ENCODE measurements at regions not wholly inside any gene's neighbourhood (a gene's known extent, or its start where the extent isn't known, plus 50 kb on each side); places are given as distances from the start of the nearest gene placed in this dataset.

- H3K27ac ChIP-seq (ENCODE audit: low read depth, low read length), result no peak overlapping the region
- Mint-ChIP-seq H3K4me1 (ENCODE audit: low read depth, unreplicated experiment) (no peaks in the 10 kb centered on the region), H3K27me3 (ENCODE audit: low read depth, unreplicated experiment) (no peaks in the 10 kb centered on the region), H3K27ac (ENCODE audit: unreplicated experiment) (no peak overlapping the region), H3K4me3 (ENCODE audit: unreplicated experiment) (no peak overlapping the region), H3K9me3 (ENCODE audit: unreplicated experiment) (no peaks in the 10 kb centered on the region), H3K36me3 (ENCODE audit: low read depth, unreplicated experiment) (peaks cover 3% of the 10 kb centered on the region)
- no peak overlapping the region for H2AFZ ChIP-seq (ENCODE audit: low read depth, low read length)
- H4K20me1 ChIP-seq (ENCODE audit: insufficient read depth, low read length), result no peaks in the 10 kb centered on the region
- no peak for DNase-seq (ENCODE audit: low read depth)
- H3K27me3 ChIP-seq (ENCODE audit: insufficient read depth, low read length), result no peaks in the 10 kb centered on the region
- no peak overlapping the region for H3K4me2 ChIP-seq (ENCODE audit: low read length)
- H3K4me3 ChIP-seq (ENCODE audit: insufficient read depth, low read depth, low read length), result no peak overlapping the region
- H3K36me3 ChIP-seq (ENCODE audit: insufficient read depth, low read length), result no peaks in the 10 kb centered on the region
- no peaks in the 10 kb centered on the region for H3K9me3 ChIP-seq (ENCODE audit: insufficient read depth, low read depth, low read length)
- no peaks in the 10 kb centered on the region for H3K4me1 ChIP-seq (ENCODE audit: insufficient read depth, low read length)
- H3K79me2 ChIP-seq (ENCODE audit: insufficient read depth, low read length), result no peaks in the 10 kb centered on the region
- TF ChIP-seq EZH2 (IDR thresholded peaks at IDR 0.05; ENCODE audit: insufficient read depth, low read length), result no peak
- FAIRE-seq, result no peak
- H3K9ac ChIP-seq (ENCODE audit: low read length), result no peak overlapping the region
Observed at GRCh38 chr4:123081971-123082370, 159.6 kb upstream of the NUDT6 start.

- FAIRE-seq, result no peak
Observed at GRCh38 chr4:123083646-123084045, 161.2 kb upstream of the NUDT6 start.

DNA sequence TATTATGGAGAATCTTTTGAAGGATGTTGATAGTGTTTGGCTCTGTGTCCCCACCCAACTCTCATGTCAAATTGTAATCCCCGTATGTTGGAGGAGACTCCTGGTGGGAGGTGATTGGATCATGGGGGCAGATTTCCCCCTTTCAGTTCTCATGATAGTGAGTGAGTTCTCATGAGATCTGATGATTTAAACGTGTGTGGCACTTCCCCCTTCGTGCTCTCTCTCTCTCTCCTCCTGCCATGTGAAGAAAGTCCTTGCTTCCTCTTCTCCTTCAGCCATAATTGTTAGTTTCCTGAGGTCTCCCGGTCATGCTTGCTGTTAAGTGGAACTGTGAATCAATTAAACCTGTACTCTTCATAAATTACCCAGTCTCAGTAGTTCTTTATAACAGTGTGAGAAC lies 166.1 kb upstream of the NUDT6 start:
- Mint-ChIP-seq H3K36me3 (ENCODE audit: low read depth, unreplicated experiment) (peaks cover 11% of the 10 kb centered on the region), H3K27me3 (ENCODE audit: low read depth, unreplicated experiment) (no peaks in the 10 kb centered on the region), H3K4me3 (ENCODE audit: unreplicated experiment) (no peak overlapping the region), H3K27ac (ENCODE audit: unreplicated experiment) (no peak overlapping the region), H3K4me1 (ENCODE audit: low read depth, unreplicated experiment) (no peaks in the 10 kb centered on the region), H3K9me3 (ENCODE audit: unreplicated experiment) (peaks cover 2% of the 10 kb centered on the region)
- Histone ChIP-seq H3K79me2 (ENCODE audit: insufficient read depth, low read length) (no peaks in the 10 kb centered on the region), H3K4me3 (ENCODE audit: insufficient read depth, low read depth, low read length) (no peak overlapping the region), H4K20me1 (ENCODE audit: insufficient read depth, low read length) (no peaks in the 10 kb centered on the region), H3K4me1 (ENCODE audit: insufficient read depth, low read length) (no peaks in the 10 kb centered on the region), H3K9ac (ENCODE audit: low read length) (no peak overlapping the region), H3K9me3 (ENCODE audit: insufficient read depth, low read depth, low read length) (no peaks in the 10 kb centered on the region), H3K36me3 (ENCODE audit: insufficient read depth, low read length) (no peaks in the 10 kb centered on the region), H2AFZ (ENCODE audit: low read depth, low read length) (no peak overlapping the region), H3K27me3 (ENCODE audit: insufficient read depth, low read length) (no peaks in the 10 kb centered on the region), H3K27ac (ENCODE audit: low read depth, low read length) (no peak overlapping the region), H3K4me2 (ENCODE audit: low read length) (no peak overlapping the region)
- FAIRE-seq (no peak), DNase-seq (ENCODE audit: low read depth) (no peak)
- TF ChIP-seq EZH2 (IDR thresholded peaks at IDR 0.05; ENCODE audit: insufficient read depth, low read length), result no peak
- TF ChIP-seq, protein P1, sequence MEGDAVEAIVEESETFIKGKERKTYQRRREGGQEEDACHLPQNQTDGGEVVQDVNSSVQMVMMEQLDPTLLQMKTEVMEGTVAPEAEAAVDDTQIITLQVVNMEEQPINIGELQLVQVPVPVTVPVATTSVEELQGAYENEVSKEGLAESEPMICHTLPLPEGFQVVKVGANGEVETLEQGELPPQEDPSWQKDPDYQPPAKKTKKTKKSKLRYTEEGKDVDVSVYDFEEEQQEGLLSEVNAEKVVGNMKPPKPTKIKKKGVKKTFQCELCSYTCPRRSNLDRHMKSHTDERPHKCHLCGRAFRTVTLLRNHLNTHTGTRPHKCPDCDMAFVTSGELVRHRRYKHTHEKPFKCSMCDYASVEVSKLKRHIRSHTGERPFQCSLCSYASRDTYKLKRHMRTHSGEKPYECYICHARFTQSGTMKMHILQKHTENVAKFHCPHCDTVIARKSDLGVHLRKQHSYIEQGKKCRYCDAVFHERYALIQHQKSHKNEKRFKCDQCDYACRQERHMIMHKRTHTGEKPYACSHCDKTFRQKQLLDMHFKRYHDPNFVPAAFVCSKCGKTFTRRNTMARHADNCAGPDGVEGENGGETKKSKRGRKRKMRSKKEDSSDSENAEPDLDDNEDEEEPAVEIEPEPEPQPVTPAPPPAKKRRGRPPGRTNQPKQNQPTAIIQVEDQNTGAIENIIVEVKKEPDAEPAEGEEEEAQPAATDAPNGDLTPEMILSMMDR (IDR thresholded peaks at IDR 0.05; ENCODE audit: insufficient read depth, low read depth, low read length), result no peak

More at GRCh38 chr4:123083646-123084045, 161.2 kb upstream of the NUDT6 start:
- Mint-ChIP-seq H3K4me3 (ENCODE audit: unreplicated experiment) (no peak overlapping the region), H3K27me3 (ENCODE audit: low read depth, unreplicated experiment) (no peaks in the 10 kb centered on the region), H3K4me1 (ENCODE audit: low read depth, unreplicated experiment) (no peaks in the 10 kb centered on the region), H3K27ac (ENCODE audit: unreplicated experiment) (no peak overlapping the region), H3K9me3 (ENCODE audit: unreplicated experiment) (no peaks in the 10 kb centered on the region), H3K36me3 (ENCODE audit: low read depth, unreplicated experiment) (peaks cover 3% of the 10 kb centered on the region)
- DNase-seq (ENCODE audit: low read depth), result no peak
- H3K4me3 ChIP-seq (ENCODE audit: insufficient read depth, low read depth, low read length), result no peak overlapping the region
- H4K20me1 ChIP-seq (ENCODE audit: insufficient read depth, low read length), result no peaks in the 10 kb centered on the region
- H3K36me3 ChIP-seq (ENCODE audit: insufficient read depth, low read length), result no peaks in the 10 kb centered on the region
- no peak overlapping the region for H2AFZ ChIP-seq (ENCODE audit: low read depth, low read length)
- no peak overlapping the region for H3K27ac ChIP-seq (ENCODE audit: low read depth, low read length)
- H3K79me2 ChIP-seq (ENCODE audit: insufficient read depth, low read length), result no peaks in the 10 kb centered on the region
- H3K4me1 ChIP-seq (ENCODE audit: insufficient read depth, low read length), result no peaks in the 10 kb centered on the region
- no peaks in the 10 kb centered on the region for H3K9me3 ChIP-seq (ENCODE audit: insufficient read depth, low read depth, low read length)
- no peaks in the 10 kb centered on the region for H3K27me3 ChIP-seq (ENCODE audit: insufficient read depth, low read length)
- H3K9ac ChIP-seq (ENCODE audit: low read length), result no peak overlapping the region
- TF ChIP-seq, protein P1 (IDR thresholded peaks at IDR 0.05; ENCODE audit: insufficient read depth, low read depth, low read length), result no peak
- no peak for TF ChIP-seq EZH2 (IDR thresholded peaks at IDR 0.05; ENCODE audit: insufficient read depth, low read length)
- no peak overlapping the region for H3K4me2 ChIP-seq (ENCODE audit: low read length)

Measured in astrocyte (in vitro differentiated cells and primary cell).